ENCODE measurements at regions not wholly inside any gene's neighbourhood (a gene's known extent, or its start where the extent isn't known, plus 50 kb on each side); places are given as distances from the start of the nearest gene placed in this dataset.
A peak's percentile ranks its signal among the peaks of the same experiment; 100 is the strongest.

- DNase-seq, result no peak
These were observed 116.5 kb upstream of the C1orf174 start for GRCh38 chr1:4016351-4017130.

- no peak for DNase-seq
These were observed 117.7 kb upstream of the C1orf174 start for GRCh38 chr1:4017636-4018365.

- DNase-seq, result peak; percentile 50
These were observed 118.5 kb upstream of the C1orf174 start for GRCh38 chr1:4018466-4019146.

GRCh38 chr1:4019147-4019521 is 119.1 kb upstream of the C1orf174 start:
- no peak for DNase-seq

GRCh38 chr1:4019606-4020331 is 119.7 kb upstream of the C1orf174 start:
- no peak for DNase-seq

- DNase-seq, result no peak
These were observed 120.4 kb upstream of the C1orf174 start for GRCh38 chr1:4020449-4020848.

- no peak for DNase-seq
These were observed 121.3 kb upstream of the C1orf174 start for GRCh38 chr1:4021136-4021973.

- no peak for DNase-seq
These were observed 121.8 kb upstream of the C1orf174 start for GRCh38 chr1:4021974-4022268.

GRCh38 chr1:4022715-4023114 is 122.6 kb upstream of the C1orf174 start:
- DNase-seq, result no peak

- DNase-seq, result no peak
These were observed 123.6 kb upstream of the C1orf174 start for GRCh38 chr1:4023678-4024077.

- DNase-seq, result no peak
These were observed 124.7 kb upstream of the C1orf174 start for GRCh38 chr1:4024811-4025210.

- DNase-seq, result no peak
These were observed 125.7 kb upstream of the C1orf174 start for GRCh38 chr1:4025752-4026151.

- no peak for DNase-seq
These were observed 126.9 kb upstream of the C1orf174 start for GRCh38 chr1:4027008-4027407.

GRCh38 chr1:4027492-4028138 is 127.5 kb upstream of the C1orf174 start:
- DNase-seq, result no peak

- DNase-seq, result no peak
These were observed 128.0 kb upstream of the C1orf174 start for GRCh38 chr1:4028139-4028501.

- DNase-seq, result no peak
These were observed 129.3 kb upstream of the C1orf174 start for GRCh38 chr1:4029376-4029775.

GRCh38 chr1:4032571-4032970 is 132.5 kb upstream of the C1orf174 start:
- DNase-seq, result no peak

- no peak for DNase-seq
These were observed 133.1 kb upstream of the C1orf174 start for GRCh38 chr1:4033129-4033676.

- no peak for DNase-seq
These were observed 133.6 kb upstream of the C1orf174 start for GRCh38 chr1:4033713-4034112.

GRCh38 chr1:4034318-4034887 is 134.3 kb upstream of the C1orf174 start:
- no peak for DNase-seq

GRCh38 chr1:4044967-4045366 is 144.9 kb upstream of the C1orf174 start:
- DNase-seq, result no peak
